Muscle layer of colon (tissue), 2 donors: ENCODE measurements at regions not wholly inside any gene's neighbourhood (a gene's known extent, or its start where the extent isn't known, plus 50 kb on each side); places are given as distances from the start of the nearest gene placed in this dataset.

Source experiments
- H3K27ac ChIP-seq: one replicate; pipeline ENCODE4 v1.7.0; 2013; ENCODE audit warnings: low read depth, mild to moderate bottlenecking, low read length, moderate library complexity
- H3K27me3 ChIP-seq, 2 donors: one replicate each; pipeline ENCODE4 v1.7.0; 2013; ENCODE audit warnings: low read length in 2 of 2, mild to moderate bottlenecking in 2 of 2; ENCODE audit not compliant: insufficient read depth in 2 of 2, control insufficient read depth in 1 of 2
- H3K36me3 ChIP-seq: one replicate; pipeline ENCODE4 v1.7.0; 2013; ENCODE audit warnings: mild to moderate bottlenecking, low read length; ENCODE audit not compliant: insufficient read depth
- H3K4me1 ChIP-seq: one replicate; pipeline ENCODE4 v1.7.0; 2013; ENCODE audit warnings: mild to moderate bottlenecking, low read length; ENCODE audit not compliant: insufficient read depth
- H3K4me3 ChIP-seq, 2 donors: one replicate each; pipeline ENCODE4 v1.7.0; 2013; ENCODE audit warnings: low read length in 2 of 2, low read depth in 1 of 2, mild to moderate bottlenecking in 1 of 2, moderate library complexity in 1 of 2
- H3K9ac ChIP-seq: one replicate; pipeline ENCODE4 v1.7.0; 2013; ENCODE audit warnings: low read length
- H3K9me3 ChIP-seq: one replicate; pipeline ENCODE4 v1.7.0; 2013; ENCODE audit warnings: mild to moderate bottlenecking, low read length
- donor health status: abdominal sarcoma.
- donor health status: Adenocarcinoma of cecum.

DNA sequence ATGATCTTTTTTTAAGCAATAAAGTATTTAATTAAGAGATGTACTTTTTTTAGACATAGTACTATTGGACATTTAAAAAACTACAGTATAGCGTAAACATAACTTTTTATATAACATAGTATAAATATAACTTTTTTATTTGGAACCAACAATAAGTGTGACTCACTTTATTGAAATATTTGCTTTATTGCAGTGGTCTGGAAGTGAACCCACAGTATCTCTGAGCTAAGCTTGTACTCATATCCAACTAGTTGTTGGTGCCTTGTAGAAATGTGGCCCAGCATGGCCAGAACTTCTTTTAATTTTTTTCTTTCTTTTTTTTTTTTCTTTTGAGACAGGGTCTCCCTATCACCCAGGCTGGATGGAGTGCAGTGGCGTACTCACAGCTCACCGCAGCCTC, 61.5 kb upstream of the GALNT10 start:
- no peaks in the 10 kb centered on the region for H3K36me3 ChIP-seq
- no peak overlapping the region for H3K9ac ChIP-seq
- no peak overlapping the region for H3K4me3 ChIP-seq
- H3K4me1 ChIP-seq: no peaks in the 10 kb centered on the region
- no peaks in the 10 kb centered on the region for H3K9me3 ChIP-seq
- H3K27ac ChIP-seq: no peak overlapping the region
- no peaks in the 10 kb centered on the region for H3K27me3 ChIP-seq

DNA sequence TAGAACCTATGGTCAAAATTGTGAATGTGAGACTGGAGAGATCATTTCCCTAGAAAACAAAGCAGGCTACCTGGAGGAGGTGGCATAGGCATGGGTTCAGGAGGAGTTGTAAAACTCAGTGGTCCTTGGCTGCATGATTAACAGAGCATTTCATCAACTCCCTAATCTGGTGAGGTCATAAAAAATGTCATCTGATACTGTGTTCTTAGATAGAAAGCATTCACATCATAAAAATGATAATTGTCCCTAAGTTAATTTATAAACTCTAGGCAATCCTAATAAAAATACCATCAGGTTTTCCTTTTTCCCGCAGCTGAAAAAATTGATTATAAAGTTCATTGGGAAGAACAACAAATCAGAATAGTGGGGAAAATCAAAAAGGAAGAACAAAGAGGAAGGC, 60.6 kb upstream of the GALNT10 start:
- no peak overlapping the region for H3K27ac ChIP-seq

DNA sequence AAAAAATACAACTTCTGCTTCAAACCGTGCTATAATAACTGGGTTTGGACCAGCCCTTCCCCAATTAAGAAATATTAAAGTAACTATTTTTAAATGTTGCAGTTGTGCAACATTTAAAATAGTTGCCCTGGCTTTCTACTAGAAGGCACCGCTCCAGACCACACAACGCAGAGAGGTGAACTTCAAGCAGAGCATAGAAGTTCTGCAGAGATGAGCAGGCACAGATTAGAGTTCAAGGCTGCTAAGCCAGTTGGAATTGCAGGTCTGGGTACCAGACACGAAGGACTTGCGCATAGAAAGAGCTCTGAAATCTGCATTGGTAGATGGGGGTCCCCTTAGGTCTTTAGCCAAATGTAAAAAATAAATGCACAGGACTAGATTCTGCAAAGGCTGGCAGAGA, 58.7 kb upstream of the GALNT10 start:
- no peaks in the 10 kb centered on the region for H3K36me3 ChIP-seq
- no peak overlapping the region for H3K4me3 ChIP-seq
- H3K27me3 ChIP-seq: no peaks in the 10 kb centered on the region
- no peaks in the 10 kb centered on the region for H3K4me1 ChIP-seq
- no peak overlapping the region for H3K9ac ChIP-seq
- no peaks in the 10 kb centered on the region for H3K9me3 ChIP-seq
- no peak overlapping the region for H3K27ac ChIP-seq

More for the DNA sequence above, 60.6 kb upstream of the GALNT10 start:
- Histone ChIP-seq H3K27me3 (no peaks in the 10 kb centered on the region), H3K4me3 (no peak overlapping the region), H3K36me3 (no peaks in the 10 kb centered on the region), H3K4me1 (no peaks in the 10 kb centered on the region), H3K9ac (no peak overlapping the region), H3K9me3 (no peaks in the 10 kb centered on the region)

DNA sequence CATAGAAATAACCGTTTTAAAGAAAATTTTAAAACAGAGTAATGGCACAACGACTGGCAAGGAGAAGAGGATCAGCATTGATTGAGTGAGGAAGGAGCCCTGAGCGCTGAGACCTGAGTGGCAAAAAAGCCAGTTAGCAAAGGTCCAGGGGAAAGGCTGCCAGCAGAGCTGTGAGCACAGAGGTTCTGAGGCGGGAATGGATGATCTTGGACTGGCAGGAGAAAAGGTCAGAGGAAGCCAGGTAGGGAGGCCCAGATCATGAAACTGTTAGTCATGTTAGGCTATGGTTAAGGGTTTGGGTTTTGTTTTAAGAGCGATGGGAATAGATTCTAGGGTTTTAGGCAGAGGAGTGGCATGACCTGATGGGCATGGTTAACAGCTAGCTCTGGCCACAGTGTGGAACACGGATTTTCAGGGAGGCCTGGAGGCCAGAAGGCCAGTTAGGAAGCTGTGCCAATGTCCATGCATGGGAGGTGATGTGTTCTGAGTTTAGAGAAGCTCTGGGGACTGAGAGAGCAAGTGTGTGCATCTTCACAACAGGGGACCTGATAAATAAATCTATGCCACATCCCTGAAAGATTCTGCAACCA, 57.7 kb upstream of the GALNT10 start:
- Histone ChIP-seq H3K9ac (no peak overlapping the region), H3K27ac (no peak overlapping the region), H3K27me3 (no peaks in the 10 kb centered on the region), H3K9me3 (no peaks in the 10 kb centered on the region), H3K36me3 (no peaks in the 10 kb centered on the region), H3K4me1 (no peaks in the 10 kb centered on the region), H3K4me3 (no peak overlapping the region)

DNA sequence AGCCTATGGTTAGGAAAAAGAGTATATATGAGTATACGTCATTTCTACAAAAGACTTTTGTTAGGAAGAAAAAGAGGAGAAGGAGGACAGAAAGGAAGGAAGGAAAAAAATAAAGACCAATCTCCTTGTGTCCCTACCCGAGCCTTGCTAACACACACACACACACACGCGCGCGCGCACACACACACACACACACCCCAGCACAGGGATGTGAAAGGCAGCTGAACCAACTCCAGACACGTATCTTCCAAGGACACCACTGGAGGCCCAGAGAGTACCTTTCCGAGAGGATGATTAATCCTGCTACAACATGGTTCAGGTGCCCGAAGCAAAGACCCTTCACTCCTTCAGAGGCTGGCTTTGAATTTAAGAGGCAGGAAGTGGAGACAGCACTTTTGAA, 56.9 kb upstream of the GALNT10 start:
- H3K9me3 ChIP-seq: no peaks in the 10 kb centered on the region
- no peak overlapping the region for H3K4me3 ChIP-seq
- no peak overlapping the region for H3K27ac ChIP-seq
- H3K36me3 ChIP-seq: no peaks in the 10 kb centered on the region
- peaks cover 2% of the 10 kb centered on the region for H3K4me1 ChIP-seq
- H3K27me3 ChIP-seq: no peaks in the 10 kb centered on the region
- no peak overlapping the region for H3K9ac ChIP-seq

DNA sequence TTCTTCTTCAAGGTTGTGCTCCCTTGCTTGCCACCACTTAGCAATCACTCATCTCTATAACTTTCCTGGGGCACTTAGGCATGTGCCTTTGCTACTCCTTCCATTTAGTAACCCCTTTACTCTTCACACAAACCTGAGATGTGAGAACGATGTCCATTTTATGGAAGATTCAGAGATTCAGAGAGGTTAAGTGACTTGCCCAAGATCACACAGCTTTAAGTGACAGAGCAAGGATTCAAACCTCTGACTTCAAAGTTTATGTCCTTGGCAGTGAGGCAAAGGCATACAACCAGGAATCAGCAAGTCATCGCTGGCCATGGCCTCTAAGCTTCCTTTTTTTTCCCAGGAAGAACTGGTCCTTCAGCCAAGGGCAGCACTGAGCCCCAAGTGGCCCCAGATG, 56.0 kb upstream of the GALNT10 start:
- Histone ChIP-seq H3K36me3 (no peaks in the 10 kb centered on the region), H3K4me1 (peaks cover 11% of the 10 kb centered on the region), H3K27ac (no peak overlapping the region), H3K27me3 (no peaks in the 10 kb centered on the region), H3K9ac (no peak overlapping the region), H3K4me3 (no peak overlapping the region), H3K9me3 (no peaks in the 10 kb centered on the region)

DNA sequence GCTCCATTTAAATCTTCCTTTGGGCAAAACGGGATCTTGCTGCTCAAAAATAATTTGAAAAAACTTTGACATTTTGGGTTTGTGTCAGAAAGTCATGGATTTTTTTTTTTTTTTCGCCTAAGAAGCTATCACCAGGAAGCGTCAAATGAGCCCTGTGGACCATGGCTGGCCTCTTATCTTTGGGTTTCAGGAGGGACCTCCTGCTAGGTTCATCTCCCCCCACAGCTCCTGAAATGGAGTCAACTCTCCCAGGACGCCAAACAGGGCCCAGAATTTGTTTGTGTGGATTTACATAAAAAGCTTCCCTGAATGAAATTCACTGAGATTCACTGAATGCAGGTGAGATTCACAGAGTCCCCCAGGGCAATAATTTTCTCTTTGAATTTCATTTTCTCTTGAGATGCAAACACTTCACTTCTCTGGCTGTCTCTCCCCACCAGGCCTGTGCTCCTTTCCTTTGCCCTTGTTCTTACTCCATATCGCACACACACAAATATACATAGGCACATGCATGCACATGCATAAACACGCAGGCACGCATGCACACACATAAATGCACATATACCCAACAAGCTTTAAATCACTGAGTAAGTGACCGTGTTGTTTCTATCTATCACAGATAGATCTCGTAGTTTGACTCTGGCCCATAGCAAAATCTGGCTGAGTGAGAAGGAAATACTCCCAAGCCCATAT, 55.3 kb upstream of the GALNT10 start:
- Histone ChIP-seq H3K9ac (no peak overlapping the region), H3K36me3 (no peaks in the 10 kb centered on the region), H3K27ac (no peak overlapping the region), H3K27me3 (no peaks in the 10 kb centered on the region), H3K4me1 (peaks cover 12% of the 10 kb centered on the region), H3K4me3 (no peak overlapping the region), H3K9me3 (no peaks in the 10 kb centered on the region)

DNA sequence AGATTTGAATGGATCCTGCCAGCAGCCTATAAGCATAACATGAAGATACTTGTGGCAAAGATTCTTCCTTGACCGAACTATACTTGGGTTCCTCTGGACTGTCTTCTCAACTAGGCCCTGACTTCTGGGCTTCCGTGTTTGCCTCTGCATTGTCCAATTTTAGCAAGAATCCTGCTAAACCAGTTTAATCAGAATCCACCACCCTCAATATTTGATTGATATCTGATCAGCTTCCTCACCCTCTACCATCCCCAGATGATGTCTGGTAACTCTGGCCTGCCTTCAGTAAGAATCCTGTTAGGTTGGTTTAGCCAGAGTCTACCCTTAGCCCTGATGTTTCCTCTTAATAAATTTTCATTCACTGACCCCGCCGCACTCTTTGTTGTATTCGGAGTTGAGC, 54.4 kb upstream of the GALNT10 start:
- H3K27me3 ChIP-seq: no peaks in the 10 kb centered on the region
- H3K4me1 ChIP-seq: peaks cover 12% of the 10 kb centered on the region
- H3K36me3 ChIP-seq: no peaks in the 10 kb centered on the region
- H3K27ac ChIP-seq: no peak overlapping the region
- H3K9me3 ChIP-seq: no peaks in the 10 kb centered on the region
- H3K4me3 ChIP-seq: no peak overlapping the region
- H3K9ac ChIP-seq: no peak overlapping the region

DNA sequence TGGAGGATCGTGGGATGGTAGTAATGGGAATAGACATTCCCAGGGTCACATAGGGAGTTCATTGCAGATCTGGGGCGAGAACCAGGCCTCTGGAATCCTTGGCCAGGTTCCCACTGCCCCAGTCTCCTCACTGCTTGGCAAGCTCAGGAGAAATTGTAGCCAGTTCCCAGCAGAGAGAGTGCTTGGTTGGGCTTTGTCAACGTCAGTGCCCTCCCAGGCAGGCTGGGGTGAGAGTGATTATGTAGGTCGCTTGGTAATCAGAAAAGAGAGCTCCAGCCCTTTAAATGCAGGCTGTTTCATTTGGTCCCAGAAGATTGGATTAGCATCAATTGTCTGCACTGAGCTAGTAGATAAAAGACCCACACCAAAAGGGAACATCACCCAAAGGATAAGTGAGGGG, 51.8 kb upstream of the GALNT10 start:
- Histone ChIP-seq H3K27me3 (no peaks in the 10 kb centered on the region), H3K27ac (peak overlapping the region; percentile 46), H3K9ac (no peak overlapping the region), H3K4me1 (peaks cover 20% of the 10 kb centered on the region), H3K4me3 (no peak overlapping the region), H3K36me3 (no peaks in the 10 kb centered on the region), H3K9me3 (no peaks in the 10 kb centered on the region)

DNA sequence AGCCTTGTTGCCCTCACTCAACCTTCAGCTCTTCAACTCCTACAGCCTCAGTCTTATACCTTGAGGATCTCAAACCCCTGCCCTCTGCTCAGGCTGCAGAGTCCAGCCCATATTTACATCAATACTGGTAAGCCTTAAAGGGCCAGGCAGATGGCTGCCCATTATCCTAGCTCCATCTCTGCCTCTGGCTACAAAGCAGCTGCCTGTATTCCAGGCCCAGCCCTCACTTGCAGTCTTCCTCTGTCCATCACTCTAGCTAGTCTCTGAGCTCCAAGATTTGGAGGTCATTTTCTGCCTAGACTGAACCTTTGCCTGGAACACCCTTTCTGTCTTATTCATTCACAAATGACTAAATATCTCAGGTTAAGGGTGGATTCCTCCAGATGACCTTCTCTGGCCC, 50.2 kb upstream of the GALNT10 start:
- H3K9me3 ChIP-seq: no peaks in the 10 kb centered on the region
- no peaks in the 10 kb centered on the region for H3K36me3 ChIP-seq
- H3K27ac ChIP-seq: no peak overlapping the region
- H3K4me1 ChIP-seq: peaks cover 20% of the 10 kb centered on the region
- no peaks in the 10 kb centered on the region for H3K27me3 ChIP-seq
- no peak overlapping the region for H3K9ac ChIP-seq
- H3K4me3 ChIP-seq: no peak overlapping the region
